ENCODE measurements at regions not wholly inside any gene's neighbourhood (a gene's known extent, or its start where the extent isn't known, plus 50 kb on each side); places are given as distances from the start of the nearest gene placed in this dataset.

DNA sequence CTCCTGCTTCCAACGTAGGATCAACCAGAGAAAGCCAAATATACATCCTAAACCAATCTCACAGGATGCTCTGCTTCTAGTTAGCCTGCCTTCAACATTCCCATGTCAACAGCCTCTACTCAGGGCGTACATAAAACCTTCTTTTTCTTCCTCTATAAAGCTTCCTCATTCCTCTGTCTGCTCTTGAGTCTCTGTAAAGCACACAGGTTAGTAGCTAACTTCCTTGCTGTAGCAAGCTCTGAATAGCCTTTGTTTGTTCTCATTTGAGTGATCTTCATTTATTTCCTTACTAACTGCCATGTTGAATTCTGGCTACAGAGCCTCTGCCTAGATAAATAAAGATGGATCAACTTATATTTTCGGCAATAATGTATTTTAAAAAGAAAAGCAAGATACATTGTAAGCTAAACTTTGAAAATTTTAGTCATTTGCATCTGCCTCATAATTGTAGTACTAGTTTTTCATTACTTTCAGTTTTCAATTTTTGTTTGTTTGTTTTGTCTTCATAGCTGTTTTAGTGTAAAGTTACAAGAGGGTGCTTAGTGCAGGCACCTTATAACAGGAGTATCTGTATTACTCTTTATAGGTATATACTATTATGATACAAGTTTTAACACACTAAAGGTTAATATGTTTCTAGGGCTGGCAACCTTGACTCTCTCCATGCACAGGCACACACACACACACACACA is 498.2 kb downstream of the PYDC2 start:
- H3K4me3 ChIP-seq (ENCODE audit: low read length), result no peak overlapping the region
- no peak for DNase-seq (ENCODE audit: low read depth)
- no peak for TF ChIP-seq CTCF (conservative IDR thresholded peaks at IDR 0.05; ENCODE audit: low read length)

DNA sequence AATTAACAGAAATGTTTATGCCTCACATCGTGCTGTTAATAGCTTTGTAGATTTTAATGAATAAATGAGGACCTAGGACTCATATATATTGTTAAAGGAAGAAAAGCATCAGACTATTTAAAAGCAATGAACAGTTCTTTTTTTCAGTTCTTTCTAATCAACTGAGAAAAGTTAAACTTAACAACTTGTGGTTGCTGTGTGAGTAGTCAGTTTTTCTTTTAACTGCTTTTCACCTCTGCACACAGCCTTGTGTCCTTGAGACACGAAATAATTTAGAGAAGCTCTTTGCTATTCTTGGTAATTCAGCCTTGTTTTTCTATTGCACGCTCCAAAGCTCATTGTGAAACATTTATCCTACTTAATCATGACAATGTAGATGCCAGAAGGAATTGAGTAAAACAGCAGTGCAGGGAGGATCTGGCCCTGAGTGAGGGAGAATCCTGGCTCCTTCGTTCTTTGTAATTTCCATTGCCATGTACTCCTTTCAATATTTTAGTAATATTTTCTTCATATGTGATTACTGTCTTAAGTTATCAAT is 499.0 kb downstream of the PYDC2 start:
- DNase-seq (ENCODE audit: low read depth), result no peak
- H3K4me3 ChIP-seq (ENCODE audit: low read length), result no peak overlapping the region
- no peak for TF ChIP-seq CTCF (conservative IDR thresholded peaks at IDR 0.05; ENCODE audit: low read length)

DNA sequence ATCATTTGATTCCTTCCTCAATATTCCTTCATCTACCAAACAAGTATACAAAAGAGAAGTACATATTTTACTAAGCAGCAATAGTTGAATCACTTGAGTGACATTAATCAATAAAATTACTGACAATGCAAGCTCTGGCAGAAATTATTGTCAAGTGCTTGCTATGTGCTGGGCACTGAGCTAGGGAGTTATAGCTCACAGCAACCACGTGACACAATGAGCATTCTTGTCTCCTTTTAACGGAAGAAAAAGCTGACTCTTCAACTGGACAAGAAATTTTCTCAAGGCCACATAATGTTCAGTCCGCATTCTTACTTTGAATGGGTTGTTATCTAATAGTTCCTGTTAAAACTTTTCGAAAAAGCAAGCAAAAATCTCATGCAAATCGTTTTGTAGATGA is 500.1 kb downstream of the PYDC2 start:
- TF ChIP-seq CTCF (conservative IDR thresholded peaks at IDR 0.05; ENCODE audit: low read length), result no peak
- no peak for DNase-seq (ENCODE audit: low read depth)
- H3K4me3 ChIP-seq (ENCODE audit: low read length), result no peak overlapping the region

GRCh38 chr3:191961529-191961928 is 500.6 kb downstream of the PYDC2 start:
- H3K4me3 ChIP-seq (ENCODE audit: low read length), result no peak overlapping the region
- no peak for DNase-seq (ENCODE audit: low read depth)
- TF ChIP-seq CTCF (conservative IDR thresholded peaks at IDR 0.05; ENCODE audit: low read length), result no peak

GRCh38 chr3:191962324-191962723 is 501.4 kb downstream of the PYDC2 start:
- no peak for TF ChIP-seq CTCF (conservative IDR thresholded peaks at IDR 0.05; ENCODE audit: low read length)

GRCh38 chr3:191963182-191963581 is 502.2 kb downstream of the PYDC2 start:
- H3K4me3 ChIP-seq (ENCODE audit: low read length), result no peak overlapping the region
- TF ChIP-seq CTCF (conservative IDR thresholded peaks at IDR 0.05; ENCODE audit: low read length), result no peak
- no peak for DNase-seq (ENCODE audit: low read depth)

More at GRCh38 chr3:191962324-191962723, 501.4 kb downstream of the PYDC2 start:
- no peak for DNase-seq (ENCODE audit: low read depth)
- H3K4me3 ChIP-seq (ENCODE audit: low read length), result no peak overlapping the region

DNA sequence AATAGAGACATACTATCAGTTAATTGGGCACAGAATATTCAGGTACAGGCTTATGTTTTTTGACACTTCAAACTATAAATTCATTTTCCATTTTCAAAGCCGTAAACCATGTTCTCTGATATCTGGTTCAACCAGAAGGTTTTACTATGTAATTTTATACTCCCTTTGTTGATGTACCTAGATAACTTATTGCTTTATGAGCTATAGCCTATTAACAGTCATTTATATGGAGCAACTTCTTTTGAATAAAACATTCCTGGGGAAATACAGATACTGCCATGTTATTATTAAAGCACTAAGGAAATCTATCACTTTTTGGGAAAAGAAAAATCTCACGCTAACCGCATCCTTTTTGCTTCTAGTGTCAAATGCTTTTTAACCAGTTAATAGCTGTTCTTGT is 505.6 kb downstream of the PYDC2 start:
- DNase-seq (ENCODE audit: low read depth), result no peak
- no peak overlapping the region for H3K4me3 ChIP-seq (ENCODE audit: low read length)
- TF ChIP-seq CTCF (conservative IDR thresholded peaks at IDR 0.05; ENCODE audit: low read length), result no peak

Data from AG10803 (cell line).